ENCODE measurements at regions not wholly inside any gene's neighbourhood (a gene's known extent, or its start where the extent isn't known, plus 50 kb on each side); places are given as distances from the start of the nearest gene placed in this dataset.
A peak's percentile ranks its signal among the peaks of the same experiment; 100 is the strongest.

DNA sequence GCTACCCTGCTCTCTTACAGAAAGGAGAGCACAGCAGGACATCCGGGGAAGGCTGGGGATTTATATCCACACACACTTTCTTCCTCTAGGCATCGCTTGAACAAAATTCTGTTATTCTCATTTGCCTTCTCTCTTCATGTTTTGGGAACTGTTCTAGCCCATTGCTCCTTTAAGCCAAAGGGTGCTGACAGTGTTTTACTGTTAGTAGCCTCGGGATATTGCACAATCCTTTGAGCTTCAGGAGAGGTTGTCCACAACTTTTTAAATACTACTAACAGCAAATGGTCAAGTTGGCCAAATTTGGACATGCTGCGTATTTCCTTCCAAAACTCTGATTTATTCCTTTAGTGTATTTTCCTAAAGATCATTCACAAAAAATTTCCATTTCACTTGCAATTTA lies 579.2 kb upstream of the RGS18 start:
- no peak for TF ChIP-seq JUND (IDR thresholded peaks at IDR 0.05; ENCODE audit: low read depth)
- in situ Hi-C loops (cut with HindIII; ENCODE audit: low pct_unique_long_range_greater_than_20kb, low sequenced_read_pairs): no loop called here
- no peak for DNase-seq (ENCODE audit: low read depth in 1 of 2, low spot score in 1 of 2)

DNA sequence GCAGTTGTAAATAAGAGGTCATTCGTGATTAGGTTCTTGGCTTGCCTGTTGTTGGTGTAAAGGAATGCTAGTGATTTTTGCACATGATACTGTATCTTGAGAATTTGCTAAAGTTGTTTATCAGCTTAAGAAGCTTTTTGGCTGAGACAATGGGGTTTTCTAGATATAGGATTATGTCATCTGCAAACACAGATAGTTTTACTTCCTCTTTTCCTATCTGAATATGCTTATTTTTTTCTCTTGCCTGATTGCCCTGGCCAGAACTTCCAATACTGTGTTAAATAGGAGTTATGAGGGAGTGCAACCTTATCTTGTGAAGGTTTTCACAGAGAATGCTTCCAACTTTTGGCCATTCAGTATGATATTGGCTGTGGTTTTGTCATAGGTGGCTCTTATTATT lies 576.1 kb upstream of the RGS18 start:
- no peak for DNase-seq (ENCODE audit: low read depth in 1 of 2, low spot score in 1 of 2)
- in situ Hi-C loops (cut with HindIII; ENCODE audit: low pct_unique_long_range_greater_than_20kb, low sequenced_read_pairs): no loop called here
- no peak for TF ChIP-seq JUND (IDR thresholded peaks at IDR 0.05; ENCODE audit: low read depth)

DNA sequence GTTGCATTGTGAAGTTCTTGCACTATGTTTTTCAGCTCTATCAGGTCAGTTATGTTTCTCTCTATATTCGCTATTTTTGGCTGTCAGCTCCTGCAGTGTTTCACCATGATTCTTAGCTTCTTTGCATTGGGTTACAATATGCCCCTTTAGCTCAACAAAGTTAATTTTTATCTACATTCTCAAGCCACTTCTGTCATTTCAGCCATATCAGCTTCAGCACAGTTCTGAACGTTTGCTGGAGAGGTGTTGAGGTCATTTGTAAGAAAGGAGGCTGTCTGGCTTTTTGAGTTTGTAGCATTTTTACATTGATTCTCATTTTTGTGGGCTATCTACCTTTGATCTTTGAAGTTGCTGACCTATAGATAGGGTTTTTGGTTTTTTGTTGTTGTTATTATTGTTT lies 573.2 kb upstream of the RGS18 start:
- DNase-seq (ENCODE audit: low read depth in 1 of 2, low spot score in 1 of 2): no peak
- in situ Hi-C loops (cut with HindIII; ENCODE audit: low pct_unique_long_range_greater_than_20kb, low sequenced_read_pairs): no loop called here
- no peak for TF ChIP-seq JUND (IDR thresholded peaks at IDR 0.05; ENCODE audit: low read depth)

DNA sequence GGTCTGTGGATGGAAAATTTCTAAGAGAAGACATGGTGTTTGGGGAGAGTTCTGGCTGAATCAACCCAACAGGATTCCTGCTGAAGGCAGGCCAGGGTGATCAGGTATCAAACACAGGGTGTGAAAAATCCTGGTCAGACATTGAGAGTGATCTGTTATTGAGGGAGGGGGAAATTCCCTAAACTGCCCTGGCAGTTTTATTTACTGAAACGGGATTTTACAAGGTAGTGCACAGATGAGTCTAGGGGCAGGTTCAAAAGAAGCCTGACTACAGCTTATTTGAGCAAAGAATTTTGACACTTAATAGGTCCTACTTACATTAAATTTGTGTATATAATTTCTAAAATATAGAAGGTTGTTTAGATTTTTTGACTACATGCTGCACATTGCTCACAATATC lies 569.4 kb upstream of the RGS18 start:
- in situ Hi-C loops (cut with HindIII; ENCODE audit: low pct_unique_long_range_greater_than_20kb, low sequenced_read_pairs): no loop called here
- TF ChIP-seq JUND (IDR thresholded peaks at IDR 0.05; ENCODE audit: low read depth): no peak
- DNase-seq (ENCODE audit: low read depth in 1 of 2, low spot score in 1 of 2): no peak

DNA sequence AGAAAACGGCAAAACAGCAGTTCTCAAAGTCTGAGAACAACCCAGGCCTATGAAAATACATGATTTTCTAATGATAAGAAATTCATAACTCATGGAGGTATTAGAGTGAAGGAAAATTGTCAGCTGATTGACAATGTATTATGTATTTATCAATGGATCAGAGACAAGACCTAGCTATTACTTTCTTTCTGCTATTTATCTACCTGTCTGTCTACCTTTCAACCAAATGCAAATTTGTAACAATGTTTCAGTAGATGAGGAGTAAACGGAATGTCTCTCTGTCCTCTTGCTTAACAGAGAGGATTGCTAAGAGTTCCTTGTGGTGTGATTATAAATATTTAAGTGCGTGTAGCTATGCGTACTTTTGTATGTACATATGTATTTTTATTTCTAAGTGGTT lies 568.7 kb upstream of the RGS18 start:
- TF ChIP-seq JUND (IDR thresholded peaks at IDR 0.05; ENCODE audit: low read depth): no peak
- no peak for DNase-seq (ENCODE audit: low read depth in 1 of 2, low spot score in 1 of 2)
- in situ Hi-C loops (cut with HindIII; ENCODE audit: low pct_unique_long_range_greater_than_20kb, low sequenced_read_pairs): no loop called here

DNA sequence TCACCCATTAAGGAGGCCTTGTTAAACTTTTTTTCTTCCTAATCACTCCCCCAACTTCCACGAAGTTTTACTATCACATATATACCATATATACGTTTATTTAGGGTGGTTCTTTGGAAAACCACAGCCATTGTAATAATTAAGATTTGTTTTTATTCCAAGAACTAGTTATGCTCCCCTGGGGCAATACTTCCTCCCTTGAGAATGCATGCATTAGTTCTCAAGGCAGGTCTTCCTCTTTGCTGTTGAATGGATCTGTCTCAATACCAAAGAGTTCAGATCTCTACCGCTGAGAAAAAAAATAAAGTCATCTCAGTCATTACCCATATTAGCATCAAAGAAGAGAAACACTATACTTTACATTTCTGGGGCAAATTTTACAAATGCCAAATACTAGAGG lies 567.7 kb upstream of the RGS18 start:
- in situ Hi-C loops (cut with HindIII; ENCODE audit: low pct_unique_long_range_greater_than_20kb, low sequenced_read_pairs): no loop called here
- TF ChIP-seq JUND (IDR thresholded peaks at IDR 0.05; ENCODE audit: low read depth): no peak
- no peak for DNase-seq (ENCODE audit: low read depth in 1 of 2, low spot score in 1 of 2)

DNA sequence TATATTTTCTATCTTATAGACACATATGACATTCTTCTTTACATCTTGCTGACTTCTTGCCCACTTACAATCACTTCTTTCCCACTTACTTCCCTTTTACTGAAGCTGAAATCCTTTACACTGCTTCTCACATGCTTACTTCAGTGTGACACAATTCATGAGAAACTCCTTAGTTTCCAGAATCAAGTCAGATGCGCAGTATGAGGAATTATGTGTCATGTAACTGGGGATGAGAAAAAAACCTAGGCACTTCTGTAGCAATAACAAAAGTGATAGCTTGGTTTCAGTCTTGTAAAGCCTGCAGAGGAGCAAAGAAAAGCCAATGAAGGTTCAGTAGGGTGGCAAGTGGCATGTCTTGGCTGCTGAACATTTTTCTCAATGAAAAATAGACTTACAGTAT lies 566.2 kb upstream of the RGS18 start:
- TF ChIP-seq JUND (IDR thresholded peaks at IDR 0.05; ENCODE audit: low read depth): no peak
- in situ Hi-C loops (cut with HindIII; ENCODE audit: low pct_unique_long_range_greater_than_20kb, low sequenced_read_pairs): no loop called here
- no peak for DNase-seq (ENCODE audit: low read depth in 1 of 2, low spot score in 1 of 2)

DNA sequence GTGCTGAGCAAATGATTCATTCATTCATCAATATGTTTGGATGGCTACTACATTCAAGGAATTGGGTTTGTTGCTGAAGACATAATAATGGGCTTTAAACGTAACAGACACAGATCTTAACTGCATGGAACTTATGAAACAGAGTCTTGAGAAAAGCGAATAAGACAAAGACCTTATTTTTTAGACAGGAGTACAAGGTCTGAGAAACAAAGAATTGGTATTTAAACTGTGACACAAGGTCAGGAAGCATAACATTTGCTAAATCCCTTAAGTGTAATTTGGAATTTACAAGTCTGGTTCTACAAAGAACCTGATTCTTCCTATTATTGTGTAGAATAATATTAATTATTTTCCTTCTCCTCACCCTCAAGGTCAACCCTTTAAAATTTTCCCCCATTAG lies 565.4 kb upstream of the RGS18 start:
- TF ChIP-seq JUND (IDR thresholded peaks at IDR 0.05; ENCODE audit: low read depth): no peak
- in situ Hi-C loops (cut with HindIII; ENCODE audit: low pct_unique_long_range_greater_than_20kb, low sequenced_read_pairs): no loop called here
- DNase-seq (ENCODE audit: low read depth in 1 of 2, low spot score in 1 of 2): no peak

DNA sequence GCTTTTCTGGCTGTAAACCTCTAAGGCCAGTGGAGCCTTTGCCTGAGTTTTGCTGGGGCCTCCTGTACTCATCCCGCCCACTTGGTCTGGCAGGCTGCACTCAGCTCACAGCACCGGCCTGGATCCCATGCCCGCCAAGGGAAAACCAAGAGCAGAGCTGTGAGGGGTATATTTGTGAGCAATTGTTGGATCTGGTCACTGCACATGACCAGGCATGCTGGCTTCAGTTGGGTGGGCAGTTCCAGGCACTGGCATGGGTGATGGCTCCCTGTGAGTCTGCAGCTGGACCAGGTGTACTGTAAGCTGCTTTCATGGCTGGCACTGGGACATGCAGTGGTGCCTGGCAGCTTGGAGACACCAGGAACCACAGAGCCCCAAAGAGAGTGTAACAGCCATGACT lies 563.1 kb upstream of the RGS18 start:
- DNase-seq (ENCODE audit: low read depth in 1 of 2, low spot score in 1 of 2): no peak
- TF ChIP-seq JUND (IDR thresholded peaks at IDR 0.05; ENCODE audit: low read depth): no peak
- in situ Hi-C loops (cut with HindIII; ENCODE audit: low pct_unique_long_range_greater_than_20kb, low sequenced_read_pairs): no loop called here

DNA sequence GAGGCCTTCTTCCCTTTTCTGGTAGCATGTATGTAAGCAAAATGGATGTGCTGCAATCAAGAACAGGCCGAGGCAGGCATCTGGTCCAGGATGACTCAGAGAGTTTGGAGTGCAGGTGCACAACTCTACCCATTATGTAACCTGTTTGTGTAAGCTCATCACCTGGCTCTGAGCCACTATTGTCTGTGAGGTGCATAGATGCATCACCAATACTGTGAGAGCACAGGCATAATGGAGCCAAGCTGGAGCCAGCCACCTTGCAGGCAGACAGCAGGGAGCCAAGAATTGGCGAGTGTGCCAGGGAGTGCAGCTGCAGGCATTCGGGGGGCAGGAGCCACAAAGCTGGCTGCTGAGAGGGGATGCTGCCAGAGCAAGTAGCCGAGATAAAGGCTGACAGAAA lies 549.9 kb upstream of the RGS18 start:
- no peak for TF ChIP-seq JUND (IDR thresholded peaks at IDR 0.05; ENCODE audit: low read depth)
- in situ Hi-C loops (cut with HindIII; ENCODE audit: low pct_unique_long_range_greater_than_20kb, low sequenced_read_pairs): no loop called here
- DNase-seq (ENCODE audit: low read depth in 1 of 2, low spot score in 1 of 2): peak in 1 of 2 experiments; percentile 41

DNA sequence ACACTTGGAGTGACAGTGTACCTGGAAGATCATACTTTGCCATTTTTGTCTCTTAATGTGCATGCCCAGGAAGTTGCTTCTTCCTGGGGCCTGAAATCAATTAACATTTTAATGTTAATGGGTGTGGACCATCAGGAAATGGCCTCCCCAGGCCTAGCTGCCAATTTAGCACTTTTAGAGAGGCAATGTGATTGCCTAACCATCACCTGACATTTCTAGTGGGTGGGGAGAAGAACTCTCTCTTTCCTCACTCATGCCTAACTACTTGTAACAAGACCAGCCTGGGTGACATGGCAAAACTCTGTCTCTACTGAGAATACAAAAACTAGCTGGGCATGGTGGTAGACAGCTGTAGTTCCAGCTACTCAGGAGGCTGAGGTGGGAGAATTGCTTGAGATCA lies 549.0 kb upstream of the RGS18 start:
- no peak for TF ChIP-seq JUND (IDR thresholded peaks at IDR 0.05; ENCODE audit: low read depth)
- in situ Hi-C loops (cut with HindIII; ENCODE audit: low pct_unique_long_range_greater_than_20kb, low sequenced_read_pairs): no loop called here
- no peak for DNase-seq (ENCODE audit: low read depth in 1 of 2, low spot score in 1 of 2)

DNA sequence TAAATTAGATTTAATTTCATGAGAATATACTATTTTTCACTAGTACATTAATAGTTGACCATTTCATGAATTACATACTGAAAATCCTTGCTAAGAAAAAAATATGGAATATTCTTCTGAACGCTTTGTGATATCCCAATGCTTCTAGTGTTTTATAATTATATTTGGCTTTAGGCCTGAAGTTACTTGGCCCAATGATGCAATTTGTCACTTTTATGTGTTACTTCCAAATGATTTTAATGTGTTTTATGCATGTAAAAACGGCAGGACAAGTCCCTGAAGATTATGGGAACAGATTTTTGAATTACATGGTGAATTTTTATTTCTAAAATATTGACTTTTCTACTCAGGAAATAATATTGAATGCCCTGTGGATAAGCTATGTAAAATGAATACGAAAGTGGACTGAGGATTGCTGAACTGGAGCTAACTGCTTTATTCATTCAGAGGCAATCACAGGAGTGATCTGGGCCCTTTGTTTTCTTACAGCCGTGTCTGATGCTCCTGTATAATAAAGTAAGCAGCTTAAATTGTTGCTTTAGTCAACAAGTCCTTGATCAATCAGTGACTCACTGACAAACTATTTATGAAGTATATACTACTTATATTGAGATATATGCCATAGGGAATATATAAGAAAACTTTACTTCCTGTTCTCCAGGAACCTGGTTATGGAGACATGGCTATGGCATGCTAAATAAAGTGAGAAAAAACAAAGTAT lies 543.0 kb upstream of the RGS18 start:
- in situ Hi-C loops (cut with HindIII; ENCODE audit: low pct_unique_long_range_greater_than_20kb, low sequenced_read_pairs): no loop called here

DNA sequence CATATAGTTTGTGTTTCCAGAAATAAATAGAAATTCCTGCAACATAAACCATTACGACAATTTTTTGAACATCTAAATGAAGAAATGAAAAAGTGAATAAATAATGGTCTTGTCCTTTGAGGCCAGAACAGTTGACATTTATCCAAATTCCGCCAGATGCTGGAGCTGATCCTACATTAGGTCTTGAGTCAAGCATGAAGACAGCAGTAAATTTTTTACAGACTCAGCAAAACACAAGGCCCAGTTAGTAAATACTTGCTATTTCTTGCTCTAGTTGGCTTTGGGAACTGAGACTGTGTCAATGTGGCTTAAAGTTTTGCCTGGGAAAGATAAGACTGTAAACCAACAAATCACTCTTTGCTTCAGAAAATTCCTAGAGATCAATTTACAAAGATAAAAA lies 540.1 kb upstream of the RGS18 start:
- TF ChIP-seq JUND (IDR thresholded peaks at IDR 0.05; ENCODE audit: low read depth): no peak
- in situ Hi-C loops (cut with HindIII; ENCODE audit: low pct_unique_long_range_greater_than_20kb, low sequenced_read_pairs): no loop called here
- no peak for DNase-seq (ENCODE audit: low read depth in 1 of 2, low spot score in 1 of 2)

More for the DNA sequence above, 543.0 kb upstream of the RGS18 start:
- peak; percentile 28 to 62 for DNase-seq (ENCODE audit: low read depth in 1 of 2, low spot score in 1 of 2)
- TF ChIP-seq JUND (IDR thresholded peaks at IDR 0.05; ENCODE audit: low read depth): peak; percentile 89; the same call in 1 of the 2 replicates

DNA sequence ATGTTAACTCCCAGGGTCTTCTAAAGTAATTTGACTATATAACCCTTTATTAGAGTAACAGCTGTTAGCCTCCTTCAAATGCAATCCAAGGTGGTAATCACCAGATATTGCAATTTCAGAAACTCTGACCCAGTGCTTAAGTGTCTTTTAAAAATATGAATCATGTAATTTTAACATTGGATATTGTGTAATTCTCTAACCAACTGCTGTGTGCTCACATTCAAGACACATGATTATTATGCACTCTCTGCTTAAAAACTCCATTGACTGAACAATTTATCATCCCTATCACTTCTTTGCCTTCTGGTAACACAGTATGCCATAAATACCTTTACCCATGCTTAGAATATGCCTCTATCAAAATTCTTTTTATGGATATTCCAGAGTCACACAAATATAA lies 537.4 kb upstream of the RGS18 start:
- in situ Hi-C loops (cut with HindIII; ENCODE audit: low pct_unique_long_range_greater_than_20kb, low sequenced_read_pairs): no loop called here
- no peak for DNase-seq (ENCODE audit: low read depth in 1 of 2, low spot score in 1 of 2)
- TF ChIP-seq JUND (IDR thresholded peaks at IDR 0.05; ENCODE audit: low read depth): no peak
